K562 (cell line): ENCODE measurements at regions not wholly inside any gene's neighbourhood (a gene's known extent, or its start where the extent isn't known, plus 50 kb on each side); places are given as distances from the start of the nearest gene placed in this dataset.

Experiments
- ATAC-seq: fragments of 200-7000 bp; cut with Tn5 transposase; 3 replicates; pipeline ENCODE4 v1.9.1; 2020; ENCODE audit warnings: moderate library complexity
- BruUV-seq: library from RNA; stranded (reverse); fragments of 400-500 nt; replicated peaks from 2 replicates; lab custom pipeline; 2021; lab: Mats Ljungman, UMichigan
- CTCF ChIA-PET: fragments of 300-600 bp; formaldehyde crosslinking; extraction: SDS; loops from one replicate; lab custom pipeline; 2021; ENCODE audit warnings: low intra/inter-chr PET ratio; lab: Yijun Ruan, JAX
- POLR2A ChIA-PET: fragments of 300-600, 350-650 bp; sonication (Branson Sonifier 250); formaldehyde crosslinking; extraction: SDS; loops from one replicate; lab custom pipeline; 2021; ENCODE audit warnings: antibody characterized with exemption, inconsistent platforms; lab: Yijun Ruan, JAX
- DNase-seq, 4 experiments: peaks; one replicate each; pipeline versions ENCODE4 v3.0.0 to v3.0.0-alpha.2; 2011 to 2018; ENCODE audit warnings: low spot score in 3 of 4, mixed read lengths in 3 of 4; ENCODE audit errors: extremely low read depth in 1 of 4
- FAIRE-seq: peaks from 2 replicates; lab custom pipeline; 2011; peaks lifted over from hg19 to GRCh38; lab: Jason Lieb, UNC
- H2AFZ ChIP-seq: 2 replicates; pipeline ENCODE4 v1.6.0; 2011; ENCODE audit warnings: low read depth, low read length, control low read depth, inconsistent platforms
- H3K27ac ChIP-seq: fragments of 200-600 bp; 3 replicates; pipeline ENCODE4 v1.8.0; 2011; ENCODE audit warnings: low read depth, mild to moderate bottlenecking, control low read depth, inconsistent platforms, low read length, moderate library complexity, mixed read lengths; ENCODE audit errors: extremely low read depth
- H3K27me3 ChIP-seq, 2 experiments: fragments of 300-600 bp in 1 of 2; 2 replicates in 1 of 2; 3 replicates in 1 of 2; pipeline versions ENCODE4 v1.6.0 to v1.8.0; 2011; ENCODE audit warnings: inconsistent platforms in 2 of 2, low read length in 2 of 2, mild to moderate bottlenecking in 1 of 2, mixed read lengths in 1 of 2, moderate library complexity in 1 of 2; ENCODE audit not compliant: control insufficient read depth in 2 of 2, insufficient read depth in 2 of 2
- H3K36me3 ChIP-seq: fragments of 300-600 bp; 3 replicates; pipeline ENCODE4 v1.8.0; 2011; ENCODE audit warnings: mild to moderate bottlenecking, low read length, inconsistent platforms; ENCODE audit not compliant: control insufficient read depth, insufficient read depth
- H3K4me1 ChIP-seq, 2 experiments: fragments of 200-600 bp in 1 of 2; replicated peaks in 1 of 2; 2 replicates in 1 of 2; 3 replicates in 1 of 2; pipeline versions ENCODE4 v1.5.1 to v1.8.0; 2011; ENCODE audit warnings: inconsistent platforms in 2 of 2, low read length in 2 of 2, mild to moderate bottlenecking in 1 of 2, mixed read lengths in 1 of 2, moderate library complexity in 1 of 2; ENCODE audit not compliant: control insufficient read depth in 2 of 2, insufficient read depth in 2 of 2
- H3K4me2 ChIP-seq: 2 replicates; pipeline ENCODE4 v1.6.1; 2011; ENCODE audit warnings: low read length, control low read depth, inconsistent platforms, mixed read lengths; ENCODE audit not compliant: insufficient read depth
- H3K4me3 ChIP-seq: fragments of 200-600 bp; sonication (generic), shearing (Covaris generic); 2 replicates; pipeline ENCODE4 v1.5.1; 2016; ENCODE audit warnings: control low read depth, inconsistent platforms
- H3K79me2 ChIP-seq: fragments of 200-600 bp; 3 replicates; pipeline ENCODE4 v1.8.0; 2011; ENCODE audit warnings: low read length, inconsistent platforms; ENCODE audit not compliant: control insufficient read depth, insufficient read depth
- H3K9ac ChIP-seq, 2 experiments: 2 replicates each; pipeline versions ENCODE4 v1.6.0 to v1.6.1; 2011; ENCODE audit warnings: low read depth in 2 of 2, low read length in 2 of 2, control low read depth in 1 of 2, inconsistent platforms in 1 of 2, mild to moderate bottlenecking in 1 of 2, mixed read lengths in 1 of 2; ENCODE audit not compliant: insufficient read depth in 1 of 2
- H3K9me1 ChIP-seq: one replicate; pipeline ENCODE4 v1.6.0; 2011; ENCODE audit warnings: inconsistent platforms, mild to moderate bottlenecking, low read length, moderate library complexity; ENCODE audit not compliant: control insufficient read depth, insufficient read depth
- H3K9me3 ChIP-seq: replicated peaks from 2 replicates; pipeline ENCODE4 v1.5.1; 2011; ENCODE audit warnings: low read depth, low read length, inconsistent platforms; ENCODE audit not compliant: control insufficient read depth, insufficient read depth
- H4K20me1 ChIP-seq: replicated peaks from 2 replicates; pipeline ENCODE4 v1.6.1; 2011; ENCODE audit warnings: low read length, inconsistent platforms, mixed read lengths; ENCODE audit not compliant: control insufficient read depth, insufficient read depth
- DACH1 ChIP-seq: fragments of 450-650 bp; IDR thresholded peaks from 2 replicates; pipeline ENCODE4 v1.6.1; 2018; ENCODE audit not compliant: partially characterized antibody
- GATA2 ChIP-seq: sonication (generic); formaldehyde crosslinking; IDR thresholded peaks from 2 replicates; pipeline ENCODE4 v1.4.0; 2020; ENCODE audit warnings: mild to moderate bottlenecking, missing genetic modification reagents
- HDAC2 ChIP-seq: fragments of 450-650 bp; IDR thresholded peaks from 2 replicates; pipeline ENCODE4 v1.6.1; 2016; ENCODE audit warnings: mild to moderate bottlenecking
- HEY1 ChIP-seq: fragments of 250-450 bp; sonication (Bioruptor Pico); IDR thresholded peaks from 2 replicates; pipeline ENCODE4 v1.5.0; 2020; ENCODE audit warnings: mild to moderate bottlenecking, moderate library complexity, borderline replicate concordance
- WGBS: fragments of 100-300 bp; shearing (Covaris generic); methylation state at CpG from one replicate; pipeline ENCODE4 v1.1.6; 2016; ENCODE audit warnings: low coverage, mixed read lengths; ENCODE audit not compliant: insufficient coverage; ENCODE audit errors: missing lambda C conversion rate; 5-methylcytosine and 5-hydroxymethylcytosine counted together
- in situ Hi-C: fragments of 300-500 bp; cut with MboI; formaldehyde crosslinking; loops from 4 replicates; pipeline ENCODE4 v1.15.0; 2018; ENCODE audit warnings: inconsistent platforms, mixed read lengths
- intact Hi-C: fragments of 100-400 bp; cut with micrococcal nuclease; formaldehyde crosslinking; loops from 2 replicates; pipeline ENCODE4 v1.14.2; 2022
- TF ChIP-seq, protein P1 (sequence below): fragments of 250-450 bp; sonication (Bioruptor Pico); IDR thresholded peaks from 2 replicates; pipeline ENCODE4 v1.5.0; 2020; ENCODE audit warnings: mild to moderate bottlenecking, borderline replicate concordance
- TF ChIP-seq, protein P2 (sequence below): fragments of 250-450 bp; sonication (Bioruptor Pico); IDR thresholded peaks from 2 replicates; pipeline ENCODE4 v1.4.0; 2020; ENCODE audit warnings: mild to moderate bottlenecking, moderate library complexity

DNA sequence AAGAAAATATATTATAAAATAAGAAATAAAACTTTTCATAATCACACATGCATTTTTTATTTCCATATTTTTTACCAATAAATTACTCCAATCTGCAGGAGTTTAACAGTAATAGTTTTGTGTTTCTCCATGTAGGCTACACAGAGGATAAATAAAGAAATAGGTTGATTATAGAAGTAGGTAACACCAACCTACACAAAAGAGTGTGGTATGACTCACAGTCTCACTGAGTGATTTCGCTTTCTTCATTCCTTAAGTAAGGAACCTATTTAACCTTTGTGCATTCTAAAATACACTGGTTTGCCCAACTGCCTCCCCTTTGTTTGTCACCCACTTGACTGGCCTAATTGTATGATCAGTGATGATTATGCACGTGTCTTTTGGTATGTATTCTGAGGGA is 244.2 kb upstream of the RIMS1 start (continued):
- no peak for TF ChIP-seq HEY1 (CRISPR knock-in tag)
- TF ChIP-seq, protein P1, sequence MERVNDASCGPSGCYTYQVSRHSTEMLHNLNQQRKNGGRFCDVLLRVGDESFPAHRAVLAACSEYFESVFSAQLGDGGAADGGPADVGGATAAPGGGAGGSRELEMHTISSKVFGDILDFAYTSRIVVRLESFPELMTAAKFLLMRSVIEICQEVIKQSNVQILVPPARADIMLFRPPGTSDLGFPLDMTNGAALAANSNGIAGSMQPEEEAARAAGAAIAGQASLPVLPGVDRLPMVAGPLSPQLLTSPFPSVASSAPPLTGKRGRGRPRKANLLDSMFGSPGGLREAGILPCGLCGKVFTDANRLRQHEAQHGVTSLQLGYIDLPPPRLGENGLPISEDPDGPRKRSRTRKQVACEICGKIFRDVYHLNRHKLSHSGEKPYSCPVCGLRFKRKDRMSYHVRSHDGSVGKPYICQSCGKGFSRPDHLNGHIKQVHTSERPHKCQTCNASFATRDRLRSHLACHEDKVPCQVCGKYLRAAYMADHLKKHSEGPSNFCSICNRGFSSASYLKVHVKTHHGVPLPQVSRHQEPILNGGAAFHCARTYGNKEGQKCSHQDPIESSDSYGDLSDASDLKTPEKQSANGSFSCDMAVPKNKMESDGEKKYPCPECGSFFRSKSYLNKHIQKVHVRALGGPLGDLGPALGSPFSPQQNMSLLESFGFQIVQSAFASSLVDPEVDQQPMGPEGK (CRISPR knock-in tag): no peak
- no peak for TF ChIP-seq HDAC2

DNA sequence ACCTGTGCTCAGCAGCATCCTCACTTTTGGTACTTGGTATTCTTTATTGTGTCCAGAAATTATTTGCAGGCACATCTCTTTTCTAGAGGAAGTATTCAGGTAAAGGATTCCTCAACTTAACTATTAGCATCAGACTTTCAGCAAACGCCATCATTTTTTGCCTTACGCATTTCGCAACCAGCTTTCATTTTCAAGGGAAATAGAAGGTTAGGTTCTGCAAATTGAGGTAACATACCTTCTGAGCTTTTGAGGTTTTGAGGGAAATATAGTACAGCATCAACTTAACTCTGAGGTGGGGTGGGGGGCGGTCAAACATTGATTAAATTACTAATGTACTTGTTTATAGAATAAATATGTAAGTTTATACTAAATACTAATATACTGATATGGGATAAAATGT is 243.6 kb upstream of the RIMS1 start:
- Histone ChIP-seq H3K9me1 (no peaks in the 10 kb centered on the region), H3K4me3 (no peak overlapping the region), H3K27me3 (no peaks in the 10 kb centered on the region), H3K27ac (no peak overlapping the region), H3K4me2 (no peak overlapping the region), H3K9me3 (no peaks in the 10 kb centered on the region), H3K9ac (no peak overlapping the region), H3K79me2 (no peaks in the 10 kb centered on the region), H3K36me3 (no peaks in the 10 kb centered on the region), H3K4me1 (no peaks in the 10 kb centered on the region), H4K20me1 (no peaks in the 10 kb centered on the region), H2AFZ (no peak overlapping the region)
- intact Hi-C loops: no loop called here
- BruUV-seq: no TSS peak
- POLR2A ChIA-PET: no interaction called here
- DNase-seq (no peak), FAIRE-seq (no peak), ATAC-seq (no peak)
- no peak for TF ChIP-seq DACH1
- TF ChIP-seq, protein P2, sequence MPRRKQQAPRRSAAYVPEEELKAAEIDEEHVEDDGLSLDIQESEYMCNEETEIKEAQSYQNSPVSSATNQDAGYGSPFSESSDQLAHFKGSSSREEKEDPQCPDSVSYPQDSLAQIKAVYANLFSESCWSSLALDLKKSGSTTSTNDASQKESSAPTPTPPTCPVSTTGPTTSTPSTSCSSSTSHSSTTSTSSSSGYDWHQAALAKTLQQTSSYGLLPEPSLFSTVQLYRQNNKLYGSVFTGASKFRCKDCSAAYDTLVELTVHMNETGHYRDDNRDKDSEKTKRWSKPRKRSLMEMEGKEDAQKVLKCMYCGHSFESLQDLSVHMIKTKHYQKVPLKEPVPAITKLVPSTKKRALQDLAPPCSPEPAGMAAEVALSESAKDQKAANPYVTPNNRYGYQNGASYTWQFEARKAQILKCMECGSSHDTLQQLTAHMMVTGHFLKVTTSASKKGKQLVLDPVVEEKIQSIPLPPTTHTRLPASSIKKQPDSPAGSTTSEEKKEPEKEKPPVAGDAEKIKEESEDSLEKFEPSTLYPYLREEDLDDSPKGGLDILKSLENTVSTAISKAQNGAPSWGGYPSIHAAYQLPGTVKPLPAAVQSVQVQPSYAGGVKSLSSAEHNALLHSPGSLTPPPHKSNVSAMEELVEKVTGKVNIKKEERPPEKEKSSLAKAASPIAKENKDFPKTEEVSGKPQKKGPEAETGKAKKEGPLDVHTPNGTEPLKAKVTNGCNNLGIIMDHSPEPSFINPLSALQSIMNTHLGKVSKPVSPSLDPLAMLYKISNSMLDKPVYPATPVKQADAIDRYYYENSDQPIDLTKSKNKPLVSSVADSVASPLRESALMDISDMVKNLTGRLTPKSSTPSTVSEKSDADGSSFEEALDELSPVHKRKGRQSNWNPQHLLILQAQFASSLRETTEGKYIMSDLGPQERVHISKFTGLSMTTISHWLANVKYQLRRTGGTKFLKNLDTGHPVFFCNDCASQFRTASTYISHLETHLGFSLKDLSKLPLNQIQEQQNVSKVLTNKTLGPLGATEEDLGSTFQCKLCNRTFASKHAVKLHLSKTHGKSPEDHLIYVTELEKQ (CRISPR knock-in tag): no peak
- no peak for TF ChIP-seq GATA2 (CRISPR knock-in tag)
- CTCF ChIA-PET: no interaction called here
- in situ Hi-C loops: no loop called here
- WGBS: 1% methylated on average over 4 of the region's 4 CpGs
